B cell (primary cell): ENCODE measurements at regions not wholly inside any gene's neighbourhood (a gene's known extent, or its start where the extent isn't known, plus 50 kb on each side); places are given as distances from the start of the nearest gene placed in this dataset.

ENCODE experiments used
- ATAC-seq: fragments of 200-7000 bp; cut with Tn5 transposase; one replicate; pipeline ENCODE4 v1.10.0; 2021; ENCODE audit warnings: low read depth, mild to moderate bottlenecking, moderate number of reproducible peaks, moderate library complexity
- CTCF ChIA-PET: fragments of 350-600 bp; sonication (Branson Sonifier 250); formaldehyde crosslinking; loops from one replicate; lab custom pipeline; 2021; ENCODE audit warnings: antibody characterized with exemption, inconsistent platforms; lab: Charles Lee
- POLR2A ChIA-PET: fragments of 350-600 bp; sonication (Branson Sonifier 250); formaldehyde crosslinking; loops from one replicate; lab custom pipeline; 2021; ENCODE audit warnings: antibody characterized with exemption; lab: Charles Lee
- DNase-seq: peaks from one replicate; pipeline ENCODE4 v3.0.0; 2013
- H2AFZ ChIP-seq: 2 replicates; pipeline ENCODE4 v1.6.1; 2012; ENCODE audit warnings: mild to moderate bottlenecking, low read depth, low read length; ENCODE audit not compliant: insufficient read depth, poor library complexity, severe bottlenecking
- H3K27ac ChIP-seq, 2 donors: 1 replicate in 1 of 2; 2 replicates in 1 of 2; pipeline ENCODE4 v1.5.1; 2012 to 2013; ENCODE audit warnings: low read length in 2 of 2, mild to moderate bottlenecking in 2 of 2, moderate library complexity in 1 of 2
- H3K27me3 ChIP-seq, 4 experiments: fragments of 200-600 bp in 1 of 4; sonication (generic) in 1 of 4; replicated peaks in 1 of 4; 1 replicate in 2 of 4; 2 replicates in 2 of 4; pipeline versions ENCODE4 v1.6.1 to v1.7.0; 2013 to 2016; ENCODE audit warnings: low read length in 3 of 4, mild to moderate bottlenecking in 2 of 4, mixed read lengths in 1 of 4, moderate library complexity in 1 of 4; ENCODE audit not compliant: insufficient read depth in 4 of 4, control insufficient read depth in 3 of 4; ENCODE audit errors: control extremely low read depth in 1 of 4
- H3K36me3 ChIP-seq, 2 experiments: replicated peaks in 1 of 2; 1 replicate in 1 of 2; 2 replicates in 1 of 2; pipeline versions ENCODE4 v1.6.1 to v1.7.1; 2013; ENCODE audit warnings: low read length in 1 of 2; ENCODE audit not compliant: insufficient read depth in 2 of 2, control insufficient read depth in 1 of 2; ENCODE audit errors: control extremely low read depth in 1 of 2, extremely low read depth in 1 of 2
- H3K4me1 ChIP-seq, 2 donors: fragments of 200-600 bp in 1 of 2; sonication (generic) in 1 of 2; 1 replicate in 1 of 2; 2 replicates in 1 of 2; pipeline versions ENCODE4 v1.5.1 to v1.6.1; 2013 to 2017; ENCODE audit warnings: low read length in 2 of 2; ENCODE audit not compliant: control insufficient read depth in 2 of 2, insufficient read depth in 2 of 2
- H3K4me2 ChIP-seq: replicated peaks from 2 replicates; pipeline ENCODE3; 2012; ENCODE audit warnings: mild to moderate bottlenecking, low read depth, low read length; ENCODE audit not compliant: poor library complexity, severe bottlenecking
- H3K4me3 ChIP-seq, 5 experiments: fragments of 200-600 bp in 1 of 5; sonication (generic) in 1 of 5; 1 replicate in 3 of 5; 2 replicates in 2 of 5; pipeline versions ENCODE4 v1.5.1 to v1.7.0; 2011 to 2016; ENCODE audit warnings: low read length in 4 of 5, mild to moderate bottlenecking in 4 of 5, low read depth in 2 of 5, control low read depth in 1 of 5, moderate library complexity in 1 of 5; ENCODE audit not compliant: insufficient read depth in 1 of 5; ENCODE audit errors: control extremely low read depth in 1 of 5, extremely low read depth in 1 of 5
- H3K79me2 ChIP-seq: fragments of 200-600 bp; sonication (generic); one replicate; pipeline ENCODE4 v1.6.0; 2016; ENCODE audit warnings: low read length; ENCODE audit not compliant: control insufficient read depth, insufficient read depth
- H3K9ac ChIP-seq: fragments of 200-600 bp; sonication (generic); 2 replicates; pipeline ENCODE4 v1.6.1; 2017; ENCODE audit warnings: mild to moderate bottlenecking, low read length, moderate library complexity
- H3K9me3 ChIP-seq, 3 donors: one replicate each; pipeline versions ENCODE4 v1.6.1 to v1.7.1; 2013; ENCODE audit warnings: low read length in 2 of 3; ENCODE audit not compliant: control insufficient read depth in 2 of 3, insufficient read depth in 1 of 3; ENCODE audit errors: control extremely low read depth in 1 of 3
- H4K20me1 ChIP-seq: 2 replicates; pipeline ENCODE4 v1.6.0; 2012; ENCODE audit warnings: mild to moderate bottlenecking, low read length; ENCODE audit not compliant: insufficient read depth, control insufficient read depth, poor library complexity, severe bottlenecking
- H3K27ac Mint-ChIP-seq: one replicate; pipeline ENCODE4 v1.8.0; 2021; ENCODE audit warnings: mixed read lengths
- H3K27me3 Mint-ChIP-seq: one replicate; pipeline ENCODE4 v1.8.0; 2021; ENCODE audit warnings: mixed read lengths
- H3K4me1 Mint-ChIP-seq: one replicate; pipeline ENCODE4 v1.8.0; 2021; ENCODE audit warnings: mixed read lengths
- H3K4me3 Mint-ChIP-seq: one replicate; pipeline ENCODE4 v1.8.0; 2021; ENCODE audit warnings: mixed read lengths
- H3K9me3 Mint-ChIP-seq: one replicate; pipeline ENCODE4 v1.8.0; 2022; ENCODE audit warnings: mixed read lengths; ENCODE audit not compliant: insufficient read depth
- CTCF ChIP-seq: fragments of 200-600 bp; IDR thresholded peaks from one replicate; pipeline ENCODE4 v1.8.0; 2022; ENCODE audit warnings: antibody characterized with exemption, mild to moderate bottlenecking
- EZH2 ChIP-seq: IDR thresholded peaks from 2 replicates; pipeline ENCODE4 v1.6.1; 2012; ENCODE audit warnings: borderline replicate concordance, low read depth, mild to moderate bottlenecking, moderate library complexity, low read length; ENCODE audit not compliant: insufficient read depth, poor library complexity, severe bottlenecking
- WGBS: methylation state at CpG from one replicate; pipeline ENCODE4 v1.1.5; 2013; ENCODE audit warnings: missing lambda C conversion rate; ENCODE audit not compliant: insufficient coverage; 5-methylcytosine and 5-hydroxymethylcytosine counted together
- intact Hi-C: fragments of 100-400 bp; cut with micrococcal nuclease; formaldehyde crosslinking; loops from one replicate; pipeline ENCODE4 v1.10.0; 2022

GRCh38 chr2:221285148-221285547, 287.0 kb downstream of the EPHA4 start:
- H3K27me3 Mint-ChIP-seq = peaks cover 8% of the 10 kb centered on the region
- peaks cover 11% of the 10 kb centered on the region for H3K4me1 Mint-ChIP-seq
- intact Hi-C loops = no loop called here
- ChIA-PET POLR2A (no interaction called here), CTCF (no interaction called here)
- Histone ChIP-seq H3K27me3 (no peaks in the 10 kb centered on the region), H2AFZ (no peak overlapping the region), H3K79me2 (no peaks in the 10 kb centered on the region), H3K4me3 (no peak overlapping the region), H3K27ac (no peak overlapping the region), H3K9ac (no peak overlapping the region), H3K36me3 (no peaks in the 10 kb centered on the region), H3K4me1 (peaks cover 0 to 6% of the 10 kb centered on the region in 2 donors), H3K4me2 (no peak overlapping the region), H3K9me3 (no peaks in the 10 kb centered on the region), H4K20me1 (no peaks in the 10 kb centered on the region)
- WGBS = no CpG with 5 or more reads among the region's 2 CpGs
- DNase-seq (no peak), ATAC-seq (no peak)
- TF ChIP-seq EZH2 (no peak), CTCF (no peak)
- peaks cover 3% of the 10 kb centered on the region for H3K9me3 Mint-ChIP-seq
- H3K4me3 Mint-ChIP-seq = no peak overlapping the region
- no peak overlapping the region for H3K27ac Mint-ChIP-seq

GRCh38 chr2:221286406-221286805, 285.7 kb downstream of the EPHA4 start:
- Mint-ChIP-seq H3K4me1 (peaks cover 11% of the 10 kb centered on the region), H3K9me3 (peaks cover 3% of the 10 kb centered on the region), H3K27ac (no peak overlapping the region), H3K4me3 (no peak overlapping the region), H3K27me3 (peaks cover 8% of the 10 kb centered on the region)
- no peak overlapping the region for H3K9ac ChIP-seq
- no peaks in the 10 kb centered on the region for H3K36me3 ChIP-seq
- H3K4me3 ChIP-seq = no peak overlapping the region
- no peak overlapping the region for H3K4me2 ChIP-seq
- DNase-seq (no peak), ATAC-seq (no peak)
- H2AFZ ChIP-seq = no peak overlapping the region
- no peaks in the 10 kb centered on the region for H3K9me3 ChIP-seq
- POLR2A ChIA-PET = no interaction called here
- H3K27ac ChIP-seq = no peak overlapping the region
- intact Hi-C loops = no loop called here
- CTCF ChIA-PET = no interaction called here
- no peaks in the 10 kb centered on the region for H4K20me1 ChIP-seq
- H3K4me1 ChIP-seq = peaks cover 0 to 6% of the 10 kb centered on the region in 2 donors
- no peaks in the 10 kb centered on the region for H3K27me3 ChIP-seq
- TF ChIP-seq EZH2 = no peak
- no peak for TF ChIP-seq CTCF
- H3K79me2 ChIP-seq = no peaks in the 10 kb centered on the region
